Brain microvascular endothelial cell (primary cell): ENCODE measurements at regions not wholly inside any gene's neighbourhood (a gene's known extent, or its start where the extent isn't known, plus 50 kb on each side); places are given as distances from the start of the nearest gene placed in this dataset.

Experiments used
- DNase-seq: peaks from one replicate; pipeline ENCODE4 v3.0.0-alpha.2; 2020
- H3K27ac ChIP-seq: fragments of 250-450 bp; sonication (Bioruptor Pico); 2 replicates; pipeline ENCODE4 v1.5.1; 2020; ENCODE audit warnings: mild to moderate bottlenecking, moderate library complexity
- H3K27me3 ChIP-seq: fragments of 250-450 bp; sonication (Bioruptor Pico); replicated peaks from 2 replicates; pipeline ENCODE4 v1.5.1; 2020; ENCODE audit warnings: mild to moderate bottlenecking
- H3K36me3 ChIP-seq: fragments of 250-450 bp; sonication (Bioruptor Pico); replicated peaks from 2 replicates; pipeline ENCODE4 v1.5.1; 2020; ENCODE audit warnings: mild to moderate bottlenecking
- H3K4me3 ChIP-seq: 2 replicates; pipeline ENCODE4 v1.5.1; 2011; ENCODE audit warnings: low read depth, mild to moderate bottlenecking, control low read depth, low read length, moderate library complexity
- CTCF ChIP-seq: IDR thresholded peaks from 2 replicates; pipeline ENCODE4 v1.5.1; 2011; ENCODE audit warnings: low read depth, mild to moderate bottlenecking, moderate library complexity, low read length, control low read depth, inconsistent platforms; ENCODE audit errors: missing control alignments
- in situ Hi-C: cut with HindIII; loops from 2 replicates; pipeline ENCODE4 v1.10.0; 2017; ENCODE audit warnings: low sequenced_read_pairs, low pct_ligation_motif_present

GRCh38 chr12:86787419-86787818 is 531.2 kb upstream of the MGAT4C start:
- Histone ChIP-seq H3K27ac (no peak overlapping the region), H3K36me3 (no peaks in the 10 kb centered on the region), H3K4me3 (no peak overlapping the region), H3K27me3 (no peaks in the 10 kb centered on the region)
- in situ Hi-C loops, result no loop called here
- no peak for TF ChIP-seq CTCF
- no peak for DNase-seq

GRCh38 chr12:86777325-86777724 is 521.1 kb upstream of the MGAT4C start:
- Histone ChIP-seq H3K36me3 (no peaks in the 10 kb centered on the region), H3K27ac (no peak overlapping the region), H3K4me3 (no peak overlapping the region), H3K27me3 (no peaks in the 10 kb centered on the region)
- in situ Hi-C loops, result no loop called here
- DNase-seq, result no peak
- TF ChIP-seq CTCF, result no peak

- no peak overlapping the region for H3K27ac ChIP-seq
- no peaks in the 10 kb centered on the region for H3K36me3 ChIP-seq
- in situ Hi-C loops, result no loop called here
- no peak for TF ChIP-seq CTCF
- no peak overlapping the region for H3K4me3 ChIP-seq
- H3K27me3 ChIP-seq, result no peaks in the 10 kb centered on the region
- no peak for DNase-seq
These were observed 518.7 kb upstream of the MGAT4C start for GRCh38 chr12:86774841-86775388.

GRCh38 chr12:86772696-86773095 is 516.5 kb upstream of the MGAT4C start:
- Histone ChIP-seq H3K27ac (no peak overlapping the region), H3K27me3 (no peaks in the 10 kb centered on the region), H3K4me3 (no peak overlapping the region), H3K36me3 (no peaks in the 10 kb centered on the region)
- TF ChIP-seq CTCF, result no peak
- peak; percentile 12 for DNase-seq
- in situ Hi-C loops, result no loop called here

GRCh38 chr12:86770871-86771270 is 514.7 kb upstream of the MGAT4C start:
- in situ Hi-C loops, result no loop called here
- H3K27ac ChIP-seq, result no peak overlapping the region
- no peak for DNase-seq

More at GRCh38 chr12:86770871-86771270, 514.7 kb upstream of the MGAT4C start:
- H3K4me3 ChIP-seq, result no peak overlapping the region
- no peak for TF ChIP-seq CTCF
- no peaks in the 10 kb centered on the region for H3K27me3 ChIP-seq
- no peaks in the 10 kb centered on the region for H3K36me3 ChIP-seq
